Heart right ventricle (tissue), 16 donors: ENCODE measurements at regions not wholly inside any gene's neighbourhood (a gene's known extent, or its start where the extent isn't known, plus 50 kb on each side); places are given as distances from the start of the nearest gene placed in this dataset.
A peak's percentile ranks its signal among the peaks of the same experiment; 100 is the strongest.

ENCODE experiments used
- ATAC-seq, 8 donors: fragments of 200-7000 bp; cut with Tn5 transposase; one replicate each; pipeline ENCODE4 v1.9.1; 2020; ENCODE audit warnings: mild to moderate bottlenecking in 8 of 8, moderate library complexity in 8 of 8, moderate number of reproducible peaks in 1 of 8
- DNase-seq, 2 donors: peaks; one replicate each; pipeline ENCODE4 v3.0.0-alpha.2; 2020
- H3K27ac ChIP-seq, 10 donors: fragments of 200-600 bp; sonication (generic) in 2 of 10; one replicate each; pipeline versions ENCODE4 v1.5.0 to v1.8.0; 2020 to 2022; ENCODE audit warnings: mild to moderate bottlenecking in 3 of 10
- H3K27me3 ChIP-seq, 7 donors: fragments of 200-600 bp; one replicate each; pipeline ENCODE4 v1.8.0; 2021 to 2022; ENCODE audit warnings: mild to moderate bottlenecking in 2 of 7
- H3K36me3 ChIP-seq, 9 donors: fragments of 200-600 bp; sonication (generic) in 1 of 9; one replicate each; pipeline versions ENCODE4 v1.5.0 to v1.8.0; 2020 to 2022; ENCODE audit warnings: mild to moderate bottlenecking in 2 of 9
- H3K4me1 ChIP-seq, 9 donors: fragments of 200-600 bp; sonication (generic) in 1 of 9; one replicate each; pipeline versions ENCODE4 v1.5.0 to v1.8.0; 2020 to 2022; ENCODE audit warnings: mild to moderate bottlenecking in 4 of 9
- H3K4me3 ChIP-seq, 10 donors: fragments of 200-600 bp; sonication (generic) in 2 of 10; one replicate each; pipeline versions ENCODE4 v1.5.0 to v1.8.0; 2020 to 2022; ENCODE audit warnings: mild to moderate bottlenecking in 7 of 10, moderate library complexity in 2 of 10
- H3K9me3 ChIP-seq, 11 donors: fragments of 200-600 bp in 10 of 11; sonication (generic) in 2 of 11; one replicate each; pipeline versions ENCODE4 v1.5.0 to v1.8.0; 2013 to 2022; ENCODE audit warnings: mild to moderate bottlenecking in 2 of 11, control low read depth in 1 of 11, moderate library complexity in 1 of 11
- CTCF ChIP-seq, 9 donors: fragments of 200-600 bp; sonication (generic) in 2 of 9; IDR thresholded peaks; one replicate each; pipeline versions ENCODE4 v1.5.0 to v1.8.0; 2021 to 2022; ENCODE audit warnings: antibody characterized with exemption in 9 of 9, mild to moderate bottlenecking in 5 of 9, moderate library complexity in 1 of 9
- WGBS, 2 donors: extraction: QIAGEN DNeasy Blood & Tissue Kit; methylation state at CpG; one replicate each; pipeline ENCODE4 v1.1.7; 2013; ENCODE audit warnings: inconsistent platforms in 1 of 2; 5-methylcytosine and 5-hydroxymethylcytosine counted together
- intact Hi-C, 10 donors: fragments of 100-400 bp; cut with DNase I; formaldehyde crosslinking; loops; one replicate each; pipeline versions ENCODE4 v1.11.1 to v1.14.2; 2022
- donor health status: Arrhythmogenic right ventricular cardiomyopathy.
- donor health status: ischemic (EF 13 %, LVEDD 7.1; RV severe dilation, severe dysfunction).
- donor health status: healthy with polysubstance abuse.
- donor health status: DM: no; HTN: yes; CAD: no.
- donor health status: DM: no; HTN: no; CAD: no.
- donor health status: ischemic (EF 25% LVEDD 6.9; RV normal size, moderate dysfunction).
- donor health status: ischemic (EF 25% LVEDD 5.7; RV mildly dilated, moderate dysfunction).
- donor health status: healthy.
- donor health status: DM: yes; HTN: yes; CAD: no.
- donor health status: Ischemic cardiomyopathy.
- donor health status: ischemic (EF 35%, LVEDD 5.7; RV mildly dilated, moderate dysfunction).
- donor health status: nonischemic (EF 11% LVEDD 7.7; RV severe dilation, severe dysfunction).
- donor health status: DM: yes; HTN: yes; CAD: no.
- donor health status: PGD.
- donor health status: ischemic (EF 29% LVEDD 5.4; RV normal size, mild dysfunction).
- donor health status: nonischemic (EF 23%, LVEDD 6.1; RV moderate dilation, normal function).

- intact Hi-C loops, result loop anchor here in 1 of 10 donors (10.0 kb wide), 2 partner anchors 202 to 282 kb away; no protein-coding TSS in a partner anchor
- TF ChIP-seq CTCF (IDR thresholded peaks at IDR 0.05), result no peak
- Histone ChIP-seq H3K36me3 (no peaks in the 10 kb centered on the region), H3K4me3 (no peak overlapping the region), H3K4me1 (peaks cover 0 to 56% (median 19%) of the 10 kb centered on the region in 9 donors), H3K27me3 (no peaks in the 10 kb centered on the region), H3K9me3 (no peaks in the 10 kb centered on the region), H3K27ac (no peak overlapping the region)
- DNase-seq (no peak), ATAC-seq (no peak)
Measured at GRCh38 chr13:74046431-74046830, 87.8 kb downstream of the KLF12 start.

- no peak for TF ChIP-seq CTCF (IDR thresholded peaks at IDR 0.05)
- no peaks in the 10 kb centered on the region for H3K27me3 ChIP-seq
- DNase-seq (no peak), ATAC-seq (peak in 1 of 8 donors; percentile 24)
- no peak overlapping the region for H3K27ac ChIP-seq
- H3K36me3 ChIP-seq, result no peaks in the 10 kb centered on the region
- intact Hi-C loops, result loop anchor here in 1 of 10 donors (10.0 kb wide), 2 partner anchors 201 to 281 kb away; no protein-coding TSS in a partner anchor
- peaks cover 0 to 64% (median 23%) of the 10 kb centered on the region in 9 donors for H3K4me1 ChIP-seq
- WGBS, 2 donors, result 95 to 97% methylated on average over 6 of the region's 6 CpGs
- H3K4me3 ChIP-seq, result no peak overlapping the region
- no peaks in the 10 kb centered on the region for H3K9me3 ChIP-seq
Measured at GRCh38 chr13:74045583-74045982, 88.6 kb downstream of the KLF12 start.

- Histone ChIP-seq H3K27me3 (no peaks in the 10 kb centered on the region), H3K4me1 (peaks cover 0 to 63% (median 27%) of the 10 kb centered on the region in 9 donors), H3K4me3 (no peak overlapping the region), H3K9me3 (no peaks in the 10 kb centered on the region), H3K27ac (no peak overlapping the region), H3K36me3 (no peaks in the 10 kb centered on the region)
- no peak for TF ChIP-seq CTCF (IDR thresholded peaks at IDR 0.05)
- DNase-seq (no peak), ATAC-seq (no peak)
- intact Hi-C loops, result loop anchor here in 1 of 10 donors (10.0 kb wide), 2 partner anchors 198 to 278 kb away; no protein-coding TSS in a partner anchor
- 78 to 83% methylated on average over 5 of the region's 5 CpGs for WGBS, 2 donors
Measured at GRCh38 chr13:74043237-74043636, 91.0 kb downstream of the KLF12 start.

- Histone ChIP-seq H3K27me3 (no peaks in the 10 kb centered on the region), H3K9me3 (no peaks in the 10 kb centered on the region), H3K4me1 (peaks cover 0 to 49% (median 17%) of the 10 kb centered on the region in 9 donors), H3K36me3 (no peaks in the 10 kb centered on the region), H3K27ac (no peak overlapping the region), H3K4me3 (no peak overlapping the region)
- peak; percentile 36 to 65 (median 56) for TF ChIP-seq CTCF (IDR thresholded peaks at IDR 0.05)
- intact Hi-C loops, result loop anchor here in 1 of 10 donors (10.0 kb wide), 2 partner anchors 195 to 275 kb away; no protein-coding TSS in a partner anchor
- DNase-seq (peak; percentile 33 to 35), ATAC-seq (peak; percentile 43 to 88 (median 84))
- 48 to 53% methylated on average over 4 of the region's 4 CpGs for WGBS, 2 donors
Measured at GRCh38 chr13:74040200-74040599, 94.0 kb downstream of the KLF12 start.
